Stomach (tissue), 4 donors: ENCODE measurements at regions not wholly inside any gene's neighbourhood (a gene's known extent, or its start where the extent isn't known, plus 50 kb on each side); places are given as distances from the start of the nearest gene placed in this dataset.

ENCODE experiments used
- EP300 ChIP-seq: sonication (generic); formaldehyde crosslinking; IDR thresholded peaks from one replicate; pipeline ENCODE4 v1.6.1; 2017; ENCODE audit warnings: antibody characterized with exemption
- POLR2A ChIP-seq, 4 donors: fragments of 450-650 bp; IDR thresholded peaks; one replicate each; pipeline ENCODE4 v1.6.1; 2016; ENCODE audit warnings: antibody characterized with exemption in 4 of 4, control low read depth in 2 of 4, mild to moderate bottlenecking in 1 of 4, moderate library complexity in 1 of 4
- POLR2AphosphoS5 ChIP-seq, 3 donors: sonication (generic); formaldehyde crosslinking; IDR thresholded peaks; one replicate each; pipeline ENCODE4 v1.6.1; 2016; ENCODE audit warnings: antibody characterized with exemption in 3 of 3
- TF ChIP-seq, protein P1 (sequence below), 7 experiments: fragments of 450-650 bp in 4 of 7; fragments of 200-600 bp in 3 of 7; sonication (generic) in 3 of 7; IDR thresholded peaks; one replicate each; pipeline ENCODE4 v1.5.1; 2016 to 2019; ENCODE audit warnings: antibody characterized with exemption in 7 of 7, control low read depth in 2 of 7, mild to moderate bottlenecking in 1 of 7

DNA sequence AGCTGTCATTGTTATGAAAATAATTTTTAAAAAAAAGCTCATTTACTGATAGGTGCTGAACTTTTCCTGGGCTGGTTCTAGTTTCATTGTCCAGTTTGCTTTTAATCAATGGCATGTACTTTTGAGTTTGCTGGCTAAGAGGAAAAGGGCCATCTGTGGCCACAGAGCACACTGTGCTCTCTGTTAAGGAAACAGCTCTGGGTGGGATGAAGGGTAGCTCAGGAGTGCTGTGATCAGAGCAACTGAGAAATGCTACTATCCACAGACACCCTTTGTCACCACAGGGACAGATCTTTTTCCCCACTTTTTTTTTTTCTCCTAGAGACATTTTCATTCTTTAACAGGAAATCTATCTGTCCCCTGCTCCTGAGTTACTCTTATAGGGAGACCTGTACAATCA is 387.1 kb upstream of the PRICKLE1 start:
- TF ChIP-seq POLR2A (IDR thresholded peaks at IDR 0.05), result no peak
- TF ChIP-seq EP300, result no peak
- TF ChIP-seq, protein P1, sequence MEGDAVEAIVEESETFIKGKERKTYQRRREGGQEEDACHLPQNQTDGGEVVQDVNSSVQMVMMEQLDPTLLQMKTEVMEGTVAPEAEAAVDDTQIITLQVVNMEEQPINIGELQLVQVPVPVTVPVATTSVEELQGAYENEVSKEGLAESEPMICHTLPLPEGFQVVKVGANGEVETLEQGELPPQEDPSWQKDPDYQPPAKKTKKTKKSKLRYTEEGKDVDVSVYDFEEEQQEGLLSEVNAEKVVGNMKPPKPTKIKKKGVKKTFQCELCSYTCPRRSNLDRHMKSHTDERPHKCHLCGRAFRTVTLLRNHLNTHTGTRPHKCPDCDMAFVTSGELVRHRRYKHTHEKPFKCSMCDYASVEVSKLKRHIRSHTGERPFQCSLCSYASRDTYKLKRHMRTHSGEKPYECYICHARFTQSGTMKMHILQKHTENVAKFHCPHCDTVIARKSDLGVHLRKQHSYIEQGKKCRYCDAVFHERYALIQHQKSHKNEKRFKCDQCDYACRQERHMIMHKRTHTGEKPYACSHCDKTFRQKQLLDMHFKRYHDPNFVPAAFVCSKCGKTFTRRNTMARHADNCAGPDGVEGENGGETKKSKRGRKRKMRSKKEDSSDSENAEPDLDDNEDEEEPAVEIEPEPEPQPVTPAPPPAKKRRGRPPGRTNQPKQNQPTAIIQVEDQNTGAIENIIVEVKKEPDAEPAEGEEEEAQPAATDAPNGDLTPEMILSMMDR (IDR thresholded peaks at IDR 0.05), result no peak
- TF ChIP-seq POLR2AphosphoS5 (IDR thresholded peaks at IDR 0.05), result no peak
